Mesothelial cell of epicardium (in vitro differentiated cells): ENCODE measurements at regions not wholly inside any gene's neighbourhood (a gene's known extent, or its start where the extent isn't known, plus 50 kb on each side); places are given as distances from the start of the nearest gene placed in this dataset.

ENCODE experiments used
- DNase-seq, 2 experiments: peaks; one replicate each; pipeline ENCODE4 v3.0.0; 2021; ENCODE audit warnings: low spot score in 2 of 2; ENCODE audit not compliant: unreplicated experiment in 2 of 2
- H3K27ac Mint-ChIP-seq: 2 replicates; pipeline ENCODE4 v1.8.0; 2021; ENCODE audit warnings: mixed read lengths
- H3K27me3 Mint-ChIP-seq: 2 replicates; pipeline ENCODE4 v1.8.0; 2021; ENCODE audit warnings: low read depth, mixed read lengths
- H3K36me3 Mint-ChIP-seq: 2 replicates; pipeline ENCODE4 v1.8.0; 2021; ENCODE audit warnings: mixed read lengths
- H3K4me1 Mint-ChIP-seq: 2 replicates; pipeline ENCODE4 v1.8.0; 2021; ENCODE audit warnings: mixed read lengths
- H3K4me3 Mint-ChIP-seq: 2 replicates; pipeline ENCODE4 v1.8.0; 2021; ENCODE audit warnings: mild to moderate bottlenecking, moderate library complexity, mixed read lengths
- H3K9me3 Mint-ChIP-seq: 2 replicates; pipeline ENCODE4 v1.8.0; 2021; ENCODE audit warnings: mixed read lengths
- CTCF ChIP-seq: fragments of 200-600 bp; sonication (generic); IDR thresholded peaks from one replicate; pipeline ENCODE4 v1.5.0; 2021; ENCODE audit warnings: antibody characterized with exemption; ENCODE audit not compliant: unreplicated experiment

- Mint-ChIP-seq H3K4me1 (peaks cover 56% of the 10 kb centered on the region), H3K4me3 (no peak overlapping the region), H3K27ac (peak overlapping the region; percentile 36), H3K9me3 (peaks cover 30% of the 10 kb centered on the region), H3K36me3 (peaks cover 11% of the 10 kb centered on the region), H3K27me3 (no peaks in the 10 kb centered on the region)
- no peak for TF ChIP-seq CTCF
- DNase-seq: no peak
These were observed 447.3 kb upstream of the KCNMB2 start for GRCh38 chr3:178088963-178089362.

- no peak overlapping the region for H3K4me3 Mint-ChIP-seq
- H3K27me3 Mint-ChIP-seq: no peaks in the 10 kb centered on the region
- no peak overlapping the region for H3K27ac Mint-ChIP-seq
- peaks cover 45% of the 10 kb centered on the region for H3K9me3 Mint-ChIP-seq
- TF ChIP-seq CTCF: no peak
- H3K4me1 Mint-ChIP-seq: peaks cover 37% of the 10 kb centered on the region
- peaks cover 11% of the 10 kb centered on the region for H3K36me3 Mint-ChIP-seq
- no peak for DNase-seq
These were observed 445.3 kb upstream of the KCNMB2 start for GRCh38 chr3:178090899-178091298.

GRCh38 chr3:178095522-178095921 is 440.7 kb upstream of the KCNMB2 start:
- Mint-ChIP-seq H3K9me3 (peaks cover 45% of the 10 kb centered on the region), H3K36me3 (peaks cover 11% of the 10 kb centered on the region), H3K4me1 (peaks cover 14% of the 10 kb centered on the region), H3K4me3 (no peak overlapping the region), H3K27me3 (no peaks in the 10 kb centered on the region), H3K27ac (no peak overlapping the region)
- TF ChIP-seq CTCF: no peak
- DNase-seq: no peak

GRCh38 chr3:178096955-178097354 is 439.3 kb upstream of the KCNMB2 start:
- H3K4me3 Mint-ChIP-seq: no peak overlapping the region
- H3K27me3 Mint-ChIP-seq: no peaks in the 10 kb centered on the region
- no peak overlapping the region for H3K27ac Mint-ChIP-seq
- no peak for DNase-seq
- H3K36me3 Mint-ChIP-seq: peaks cover 11% of the 10 kb centered on the region
- no peak for TF ChIP-seq CTCF
- H3K9me3 Mint-ChIP-seq: peaks cover 35% of the 10 kb centered on the region
- peaks cover 24% of the 10 kb centered on the region for H3K4me1 Mint-ChIP-seq

- no peak overlapping the region for H3K4me3 Mint-ChIP-seq
- no peaks in the 10 kb centered on the region for H3K27me3 Mint-ChIP-seq
- H3K4me1 Mint-ChIP-seq: peaks cover 30% of the 10 kb centered on the region
- H3K27ac Mint-ChIP-seq: peak overlapping the region; percentile 22
- H3K9me3 Mint-ChIP-seq: peaks cover 29% of the 10 kb centered on the region
- H3K36me3 Mint-ChIP-seq: peaks cover 8% of the 10 kb centered on the region
- no peak for TF ChIP-seq CTCF
- DNase-seq: no peak
These were observed 438.7 kb upstream of the KCNMB2 start for GRCh38 chr3:178097576-178097975.

GRCh38 chr3:178099274-178099673 is 437.0 kb upstream of the KCNMB2 start:
- peaks cover 38% of the 10 kb centered on the region for H3K4me1 Mint-ChIP-seq
- no peaks in the 10 kb centered on the region for H3K27me3 Mint-ChIP-seq
- H3K36me3 Mint-ChIP-seq: no peaks in the 10 kb centered on the region
- DNase-seq: no peak
- H3K27ac Mint-ChIP-seq: peak overlapping the region; percentile 60
- peaks cover 12% of the 10 kb centered on the region for H3K9me3 Mint-ChIP-seq
- no peak overlapping the region for H3K4me3 Mint-ChIP-seq
- no peak for TF ChIP-seq CTCF
